ENCODE measurements at regions not wholly inside any gene's neighbourhood (a gene's known extent, or its start where the extent isn't known, plus 50 kb on each side); places are given as distances from the start of the nearest gene placed in this dataset.

- Histone ChIP-seq H3K36me3 (no peaks in the 10 kb centered on the region), H3K9me3 (no peaks in the 10 kb centered on the region), H3K27ac (no peak overlapping the region), H3K4me1 (no peaks in the 10 kb centered on the region), H3K4me3 (no peak overlapping the region), H3K27me3 (replicated peaks in 1 of 7) (peaks cover 0 to 18% (median 0%) of the 10 kb centered on the region in 7 donors)
- 75 to 86% (median 83%) methylated on average over 12 to 13 of the region's 13 CpGs for WGBS, 5 donors
- intact Hi-C loops (cut with DNase I; ENCODE audit: low total_unique reads) = no loop called here
- TF ChIP-seq CTCF (IDR thresholded peaks at IDR 0.05 in 8 of 11, conservative IDR thresholded peaks at IDR 0.05 in 3 of 11) = no peak
- no peak for TF ChIP-seq POLR2A (IDR thresholded peaks at IDR 0.05)
- no peak for TF ChIP-seq POLR2AphosphoS5 (IDR thresholded peaks at IDR 0.05)
- DNase-seq = no peak
Observed at GRCh38 chr2:16037808-16038457, 97.6 kb downstream of the MYCN start.

GRCh38 chr2:16036951-16037350 is 96.6 kb downstream of the MYCN start:
- Histone ChIP-seq H3K36me3 (no peaks in the 10 kb centered on the region), H3K4me3 (no peak overlapping the region), H3K9me3 (no peaks in the 10 kb centered on the region), H3K27me3 (replicated peaks in 1 of 7) (peaks cover 0 to 20% (median 0%) of the 10 kb centered on the region in 7 donors), H3K4me1 (no peaks in the 10 kb centered on the region), H3K27ac (no peak overlapping the region)
- intact Hi-C loops (cut with DNase I; ENCODE audit: low total_unique reads) = no loop called here
- WGBS, 5 donors = 64 to 89% (median 83%) methylated on average over 3 of the region's 3 CpGs
- no peak for DNase-seq
- TF ChIP-seq CTCF (IDR thresholded peaks at IDR 0.05 in 8 of 11, conservative IDR thresholded peaks at IDR 0.05 in 3 of 11) (no peak), POLR2A (IDR thresholded peaks at IDR 0.05) (no peak), POLR2AphosphoS5 (IDR thresholded peaks at IDR 0.05) (no peak)

- intact Hi-C loops (cut with DNase I; ENCODE audit: low total_unique reads) = no loop called here
- 83 to 95% (median 85%) methylated on average over 11 of the region's 11 CpGs for WGBS, 5 donors
- no peaks in the 10 kb centered on the region for H3K36me3 ChIP-seq
- no peak overlapping the region for H3K4me3 ChIP-seq
- no peaks in the 10 kb centered on the region for H3K9me3 ChIP-seq
- no peak for DNase-seq
- no peaks in the 10 kb centered on the region for H3K4me1 ChIP-seq
- peaks cover 0 to 14% (median 0%) of the 10 kb centered on the region in 7 donors for H3K27me3 ChIP-seq (replicated peaks in 1 of 7)
- TF ChIP-seq CTCF (IDR thresholded peaks at IDR 0.05 in 8 of 11, conservative IDR thresholded peaks at IDR 0.05 in 3 of 11) (no peak), POLR2AphosphoS5 (IDR thresholded peaks at IDR 0.05) (no peak), POLR2A (IDR thresholded peaks at IDR 0.05) (no peak)
- H3K27ac ChIP-seq = no peak overlapping the region
Observed at GRCh38 chr2:16035747-16036745, 95.7 kb downstream of the MYCN start.
